HEK293T (cell line): ENCODE measurements at regions not wholly inside any gene's neighbourhood (a gene's known extent, or its start where the extent isn't known, plus 50 kb on each side); places are given as distances from the start of the nearest gene placed in this dataset.

Experiments
- CTCF ChIA-PET: fragments of 350-600 bp; formaldehyde crosslinking; extraction: SDS; loops from one replicate; lab custom pipeline; 2021; ENCODE audit warnings: antibody characterized with exemption, inconsistent platforms; lab: Yijun Ruan, JAX
- POLR2A ChIA-PET: fragments of 350-600 bp; formaldehyde crosslinking; extraction: SDS; loops from one replicate; lab custom pipeline; 2020; ENCODE audit warnings: antibody characterized with exemption, inconsistent platforms; lab: Yijun Ruan, JAX
- DNase-seq: peaks from one replicate; pipeline ENCODE4 v3.0.0; 2012; ENCODE audit warnings: mixed read lengths; ENCODE audit errors: extremely low spot score
- ARNT ChIP-seq: fragments of 450-650 bp; IDR thresholded peaks from 2 replicates; pipeline ENCODE4 v1.6.1; 2017; ENCODE audit warnings: mild to moderate bottlenecking
- BHLHE40 ChIP-seq: fragments of 450-650 bp; IDR thresholded peaks from 2 replicates; pipeline ENCODE4 v1.6.1; 2016; ENCODE audit warnings: mild to moderate bottlenecking, moderate library complexity, borderline replicate concordance
- CTBP1 ChIP-seq: fragments of 450-650 bp; IDR thresholded peaks from 2 replicates; pipeline ENCODE4 v1.6.1; 2016; ENCODE audit warnings: borderline replicate concordance
- ELF4 ChIP-seq: fragments of 450-650 bp; IDR thresholded peaks from 2 replicates; pipeline ENCODE4 v1.6.1; 2017; ENCODE audit warnings: antibody characterized with exemption
- FOXA1 ChIP-seq: fragments of 450-650 bp; IDR thresholded peaks from 2 replicates; pipeline ENCODE4 v1.6.1; 2016; ENCODE audit warnings: mild to moderate bottlenecking
- FOXK2 ChIP-seq: fragments of 450-650 bp; IDR thresholded peaks from 2 replicates; pipeline ENCODE4 v1.6.1; 2016; ENCODE audit warnings: mild to moderate bottlenecking
- FOXM1 ChIP-seq: fragments of 450-650 bp; IDR thresholded peaks from 2 replicates; pipeline ENCODE4 v1.6.1; 2017; ENCODE audit warnings: mild to moderate bottlenecking, borderline replicate concordance
- HDGF ChIP-seq: fragments of 450-650 bp; IDR thresholded peaks from 2 replicates; pipeline ENCODE4 v1.6.1; 2017; ENCODE audit warnings: antibody characterized with exemption, borderline replicate concordance
- L3MBTL2 ChIP-seq: fragments of 450-650 bp; conservative IDR thresholded peaks from 2 replicates; pipeline ENCODE4 v1.6.1; 2016; ENCODE audit warnings: mild to moderate bottlenecking
- LEF1 ChIP-seq: fragments of 450-650 bp; IDR thresholded peaks from 2 replicates; pipeline ENCODE4 v1.6.1; 2017; ENCODE audit warnings: mild to moderate bottlenecking, borderline replicate concordance
- NFRKB ChIP-seq: fragments of 450-650 bp; IDR thresholded peaks from 2 replicates; pipeline ENCODE4 v1.6.1; 2016; ENCODE audit warnings: mild to moderate bottlenecking, moderate library complexity
- SP1 ChIP-seq: fragments of 450-650 bp; IDR thresholded peaks from 2 replicates; pipeline ENCODE4 v1.6.1; 2017
- SUZ12 ChIP-seq: fragments of 450-650 bp; IDR thresholded peaks from 2 replicates; pipeline ENCODE4 v1.6.1; 2016; ENCODE audit warnings: mild to moderate bottlenecking
- TARDBP ChIP-seq: fragments of 450-650 bp; IDR thresholded peaks from 2 replicates; pipeline ENCODE4 v1.6.1; 2016
- ZNF384 ChIP-seq: fragments of 450-650 bp; IDR thresholded peaks from 2 replicates; pipeline ENCODE4 v1.6.1; 2016
- TF ChIP-seq, protein P1 (sequence below): fragments of 450-650 bp; IDR thresholded peaks from 2 replicates; pipeline ENCODE4 v1.6.1; 2016

DNA sequence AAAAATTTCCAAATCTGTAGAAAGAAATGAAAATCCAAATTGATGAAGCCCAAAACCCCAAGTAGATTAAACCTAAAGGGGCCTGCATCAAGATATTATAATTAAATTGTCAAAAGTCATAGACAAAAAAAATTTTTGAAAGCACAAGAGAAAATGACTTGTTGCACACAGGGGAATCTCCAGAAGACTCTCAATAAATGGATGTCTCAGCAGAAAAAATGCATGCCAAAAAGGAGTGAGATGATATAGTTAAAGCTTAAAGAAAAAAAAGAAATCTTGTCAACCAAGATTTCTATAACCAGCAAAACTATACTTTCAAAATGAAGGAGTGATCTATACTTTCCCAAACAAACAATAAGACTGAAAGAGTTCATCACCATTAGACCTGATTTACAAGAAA, 393.2 kb upstream of the SPAG17 start:
- POLR2A ChIA-PET: no interaction called here
- TF ChIP-seq ZNF384: no peak
- no peak for TF ChIP-seq CTBP1
- TF ChIP-seq FOXM1: no peak
- no peak for TF ChIP-seq TARDBP
- no peak for TF ChIP-seq ELF4
- no peak for TF ChIP-seq LEF1
- no peak for TF ChIP-seq SUZ12
- TF ChIP-seq ARNT: no peak
- TF ChIP-seq L3MBTL2: no peak
- TF ChIP-seq FOXK2: no peak
- no peak for DNase-seq
- CTCF ChIA-PET: no interaction called here

GRCh38 chr1:118575060-118575459, 390.0 kb upstream of the SPAG17 start:
- POLR2A ChIA-PET: no interaction called here
- DNase-seq: no peak
- TF ChIP-seq HDGF (no peak), FOXA1 (no peak), LEF1 (no peak), ARNT (no peak), SP1 (no peak), CTBP1 (no peak), ELF4 (no peak), BHLHE40 (no peak), FOXK2 (no peak), L3MBTL2 (no peak), ZNF384 (no peak), FOXM1 (no peak), TARDBP (no peak), NFRKB (no peak), SUZ12 (no peak)
- TF ChIP-seq, protein P1, sequence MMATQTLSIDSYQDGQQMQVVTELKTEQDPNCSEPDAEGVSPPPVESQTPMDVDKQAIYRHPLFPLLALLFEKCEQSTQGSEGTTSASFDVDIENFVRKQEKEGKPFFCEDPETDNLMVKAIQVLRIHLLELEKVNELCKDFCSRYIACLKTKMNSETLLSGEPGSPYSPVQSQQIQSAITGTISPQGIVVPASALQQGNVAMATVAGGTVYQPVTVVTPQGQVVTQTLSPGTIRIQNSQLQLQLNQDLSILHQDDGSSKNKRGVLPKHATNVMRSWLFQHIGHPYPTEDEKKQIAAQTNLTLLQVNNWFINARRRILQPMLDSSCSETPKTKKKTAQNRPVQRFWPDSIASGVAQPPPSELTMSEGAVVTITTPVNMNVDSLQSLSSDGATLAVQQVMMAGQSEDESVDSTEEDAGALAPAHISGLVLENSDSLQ: no peak
- CTCF ChIA-PET: no interaction called here

- TF ChIP-seq HDGF (no peak), NFRKB (no peak), SUZ12 (no peak), L3MBTL2 (no peak), ELF4 (no peak), ARNT (no peak), BHLHE40 (no peak), FOXA1 (no peak), TARDBP (no peak), SP1 (no peak), FOXM1 (no peak), CTBP1 (no peak)
- TF ChIP-seq, protein P1: no peak
Observed at GRCh38 chr1:118564961-118565703, 380.1 kb upstream of the SPAG17 start.

DNA sequence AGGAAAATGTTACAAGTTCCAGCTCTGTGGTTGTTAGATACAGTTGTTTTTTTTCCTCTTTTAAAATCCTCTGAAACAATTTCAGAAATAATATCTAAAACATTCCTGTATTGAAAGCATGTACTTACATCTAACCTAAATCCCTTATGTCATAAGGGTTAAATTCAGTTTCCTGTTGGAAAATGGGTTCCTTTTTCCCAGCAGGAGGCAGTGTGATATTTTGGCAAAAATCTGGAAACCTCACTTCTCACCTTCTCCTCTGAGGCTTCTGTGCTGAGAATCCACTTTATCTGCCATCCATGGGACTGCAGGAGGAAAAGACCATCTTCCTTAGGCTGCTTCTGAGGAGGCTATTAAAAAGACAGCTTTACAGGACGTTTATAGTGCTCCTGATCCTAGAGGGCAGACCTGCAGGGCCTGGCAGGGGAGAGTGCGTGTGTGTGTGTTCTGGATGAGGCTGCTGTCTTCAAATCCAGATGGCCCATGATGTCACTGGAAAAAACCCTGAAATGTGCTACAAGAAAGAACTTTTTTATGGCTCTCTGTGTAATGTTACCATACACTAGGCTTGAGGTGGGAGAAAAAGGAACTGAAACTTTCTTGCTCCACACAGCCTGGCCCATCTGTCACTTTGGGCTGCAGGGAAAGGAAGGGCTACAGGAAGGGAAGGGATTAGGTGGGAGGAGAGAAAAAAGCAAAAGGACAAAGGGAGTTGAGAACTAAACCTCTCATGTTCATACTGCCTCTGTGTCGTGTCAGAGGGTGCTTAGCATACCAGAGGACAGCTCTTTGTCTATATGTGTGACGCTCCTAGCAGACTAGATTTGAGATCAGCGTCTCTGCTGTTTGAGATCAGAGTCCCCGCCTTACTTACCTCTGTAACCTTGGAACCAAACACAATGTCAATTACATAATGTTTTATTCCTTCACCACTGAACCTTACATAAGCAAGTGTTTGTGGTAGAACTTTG, 379.2 kb upstream of the SPAG17 start:
- CTCF ChIA-PET: interaction anchor here (1.4 kb wide), 1 partner anchor 8 kb away, joined by 5 read pairs; no protein-coding TSS in a partner anchor
- DNase-seq: no peak
- POLR2A ChIA-PET: no interaction called here
- TF ChIP-seq ZNF384 (no peak), FOXK2 (no peak), FOXA1 (no peak), SUZ12 (no peak), HDGF (no peak), L3MBTL2 (no peak), NFRKB (no peak)

More at GRCh38 chr1:118564961-118565703, 380.1 kb upstream of the SPAG17 start:
- ChIA-PET CTCF (no interaction called here), POLR2A (no interaction called here)
- DNase-seq: no peak

DNA sequence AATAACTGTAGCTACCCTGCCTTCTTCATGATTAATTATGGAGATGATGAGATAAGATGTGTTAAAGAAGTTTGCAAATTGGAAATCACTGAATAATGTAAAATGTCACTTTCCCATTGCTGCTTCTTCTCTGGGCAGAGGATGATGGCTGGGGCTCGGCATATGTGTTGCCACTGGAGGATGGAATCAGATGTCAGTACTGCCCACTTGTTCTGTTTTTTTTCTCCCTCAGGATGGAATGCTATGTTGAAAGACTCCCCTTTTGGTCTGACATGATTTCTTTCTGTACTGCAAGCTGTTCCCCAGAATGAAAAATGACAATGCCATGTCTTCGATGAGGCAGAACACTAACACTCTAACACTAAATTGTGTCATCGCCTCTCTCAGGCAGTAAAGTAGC, 373.9 kb upstream of the SPAG17 start:
- DNase-seq: no peak
- no peak for TF ChIP-seq FOXA1
- POLR2A ChIA-PET: no interaction called here
- CTCF ChIA-PET: no interaction called here

- ChIA-PET CTCF (interaction anchor here (0.6 kb wide), 1 partner anchor 1109 kb away, joined by 3 read pairs; no protein-coding TSS in a partner anchor), POLR2A (no interaction called here)
- TF ChIP-seq, protein P1: no peak
- TF ChIP-seq LEF1 (no peak), HDGF (no peak)
- DNase-seq: no peak
Observed at GRCh38 chr1:118556936-118557335, 371.9 kb upstream of the SPAG17 start.
